ENCODE measurements at regions not wholly inside any gene's neighbourhood (a gene's known extent, or its start where the extent isn't known, plus 50 kb on each side); places are given as distances from the start of the nearest gene placed in this dataset.
A peak's percentile ranks its signal among the peaks of the same experiment; 100 is the strongest.

GRCh38 chr21:45353200-45353599 lies 51.8 kb upstream of the COL18A1 start:
- no peaks in the 10 kb centered on the region for H3K36me3 ChIP-seq
- H3K9me3 ChIP-seq = no peaks in the 10 kb centered on the region
- H3K4me3 ChIP-seq = no peak overlapping the region
- no peak for DNase-seq
- 60 to 83% methylated on average over 2 to 3 of the region's 3 CpGs for WGBS, 2 donors
- TF ChIP-seq POLR2AphosphoS5 (IDR thresholded peaks at IDR 0.05) (no peak), POLR2A (IDR thresholded peaks at IDR 0.05) (no peak)
- H3K27ac ChIP-seq = no peak overlapping the region
- no peaks in the 10 kb centered on the region for H3K27me3 ChIP-seq
- ATAC-seq (ENCODE audit: low FRiP score in 2 of 2) = peak in 1 of 2 donors; percentile 42
- H3K4me1 ChIP-seq = peaks cover under 1 to 5% (median 4%) of the 10 kb centered on the region in 4 donors

- H3K4me3 ChIP-seq = no peak overlapping the region
- H3K9me3 ChIP-seq = no peaks in the 10 kb centered on the region
- DNase-seq (no peak), ATAC-seq (ENCODE audit: low FRiP score in 2 of 2) (no peak)
- H3K4me1 ChIP-seq = peaks cover 0 to 5% (median 4%) of the 10 kb centered on the region in 4 donors
- no peaks in the 10 kb centered on the region for H3K27me3 ChIP-seq
- WGBS, 2 donors = 56 to 59% methylated on average over 5 of the region's 5 CpGs
- H3K27ac ChIP-seq = no peak overlapping the region
- no peaks in the 10 kb centered on the region for H3K36me3 ChIP-seq
- no peak for TF ChIP-seq EP300 (IDR thresholded peaks at IDR 0.05)
- TF ChIP-seq CTCF (IDR thresholded peaks at IDR 0.05) = no peak
- no peak for TF ChIP-seq POLR2AphosphoS5 (IDR thresholded peaks at IDR 0.05)
- TF ChIP-seq POLR2A (IDR thresholded peaks at IDR 0.05) = no peak
These were observed 50.0 kb upstream of the COL18A1 start for GRCh38 chr21:45354970-45355369.

Measured in upper lobe of left lung (tissue), 6 donors.